ENCODE measurements at regions not wholly inside any gene's neighbourhood (a gene's known extent, or its start where the extent isn't known, plus 50 kb on each side); places are given as distances from the start of the nearest gene placed in this dataset.

- Histone ChIP-seq H3K4me2 (ENCODE audit: insufficient read depth, low read length) (no peak overlapping the region), H3K4me3 (ENCODE audit: insufficient read depth, low read length) (no peak overlapping the region), H4K20me1 (ENCODE audit: insufficient read depth, low read length) (no peaks in the 10 kb centered on the region), H3K4me1 (ENCODE audit: insufficient read depth, low read length) (peaks cover 40% of the 10 kb centered on the region), H3K27ac (ENCODE audit: low read depth, low read length) (peak overlapping the region; percentile 24), H3K79me2 (ENCODE audit: insufficient read depth, low read length) (no peaks in the 10 kb centered on the region), H2AFZ (ENCODE audit: low read length) (peak overlapping the region; percentile 6), H3K27me3 (ENCODE audit: insufficient read depth, low read length) (no peaks in the 10 kb centered on the region), H3K36me3 (ENCODE audit: insufficient read depth, low read length) (no peaks in the 10 kb centered on the region), H3K9me3 (ENCODE audit: low read depth, low read length) (no peaks in the 10 kb centered on the region)
- no peak for TF ChIP-seq CTCF (IDR thresholded peaks at IDR 0.05; ENCODE audit: extremely low read depth, low read depth, low read length)
- no peak for DNase-seq (ENCODE audit: insufficient read length, low spot score, missing footprints)
Observed at GRCh38 chr5:14041528-14042192, 97.2 kb upstream of the DNAH5 start.

GRCh38 chr5:14040542-14040941, 96.1 kb upstream of the DNAH5 start:
- H3K27ac ChIP-seq (ENCODE audit: low read depth, low read length), result no peak overlapping the region
- H3K4me1 ChIP-seq (ENCODE audit: insufficient read depth, low read length), result peaks cover 51% of the 10 kb centered on the region
- no peak overlapping the region for H2AFZ ChIP-seq (ENCODE audit: low read length)
- H3K4me2 ChIP-seq (ENCODE audit: insufficient read depth, low read length), result no peak overlapping the region
- no peak overlapping the region for H3K4me3 ChIP-seq (ENCODE audit: insufficient read depth, low read length)
- TF ChIP-seq CTCF (IDR thresholded peaks at IDR 0.05; ENCODE audit: extremely low read depth, low read depth, low read length), result no peak
- H4K20me1 ChIP-seq (ENCODE audit: insufficient read depth, low read length), result no peaks in the 10 kb centered on the region
- no peak for DNase-seq (ENCODE audit: insufficient read length, low spot score, missing footprints)
- no peaks in the 10 kb centered on the region for H3K9me3 ChIP-seq (ENCODE audit: low read depth, low read length)
- no peaks in the 10 kb centered on the region for H3K36me3 ChIP-seq (ENCODE audit: insufficient read depth, low read length)
- H3K27me3 ChIP-seq (ENCODE audit: insufficient read depth, low read length), result no peaks in the 10 kb centered on the region
- H3K79me2 ChIP-seq (ENCODE audit: insufficient read depth, low read length), result no peaks in the 10 kb centered on the region

- peak overlapping the region; percentile 53 for H3K4me2 ChIP-seq (ENCODE audit: insufficient read depth, low read length)
- no peak for TF ChIP-seq CTCF (IDR thresholded peaks at IDR 0.05; ENCODE audit: extremely low read depth, low read depth, low read length)
- no peaks in the 10 kb centered on the region for H3K27me3 ChIP-seq (ENCODE audit: insufficient read depth, low read length)
- H3K36me3 ChIP-seq (ENCODE audit: insufficient read depth, low read length), result no peaks in the 10 kb centered on the region
- H3K79me2 ChIP-seq (ENCODE audit: insufficient read depth, low read length), result no peaks in the 10 kb centered on the region
- H3K4me1 ChIP-seq (ENCODE audit: insufficient read depth, low read length), result peaks cover 61% of the 10 kb centered on the region
- no peaks in the 10 kb centered on the region for H3K9me3 ChIP-seq (ENCODE audit: low read depth, low read length)
- no peak overlapping the region for H3K4me3 ChIP-seq (ENCODE audit: insufficient read depth, low read length)
- no peak for DNase-seq (ENCODE audit: insufficient read length, low spot score, missing footprints)
- H2AFZ ChIP-seq (ENCODE audit: low read length), result no peak overlapping the region
- H3K27ac ChIP-seq (ENCODE audit: low read depth, low read length), result peak overlapping the region; percentile 94
- H4K20me1 ChIP-seq (ENCODE audit: insufficient read depth, low read length), result no peaks in the 10 kb centered on the region
Observed at GRCh38 chr5:14039576-14039975, 95.1 kb upstream of the DNAH5 start.

GRCh38 chr5:14039063-14039462, 94.6 kb upstream of the DNAH5 start:
- H3K4me2 ChIP-seq (ENCODE audit: insufficient read depth, low read length), result peak overlapping the region; percentile 53
- DNase-seq (ENCODE audit: insufficient read length, low spot score, missing footprints), result peak; percentile 85

More at GRCh38 chr5:14039063-14039462, 94.6 kb upstream of the DNAH5 start:
- Histone ChIP-seq H3K4me1 (ENCODE audit: insufficient read depth, low read length) (peaks cover 61% of the 10 kb centered on the region), H3K27ac (ENCODE audit: low read depth, low read length) (peak overlapping the region; percentile 94), H3K4me3 (ENCODE audit: insufficient read depth, low read length) (no peak overlapping the region), H3K79me2 (ENCODE audit: insufficient read depth, low read length) (no peaks in the 10 kb centered on the region), H4K20me1 (ENCODE audit: insufficient read depth, low read length) (no peaks in the 10 kb centered on the region), H3K36me3 (ENCODE audit: insufficient read depth, low read length) (no peaks in the 10 kb centered on the region), H3K9me3 (ENCODE audit: low read depth, low read length) (no peaks in the 10 kb centered on the region), H3K27me3 (ENCODE audit: insufficient read depth, low read length) (no peaks in the 10 kb centered on the region), H2AFZ (ENCODE audit: low read length) (no peak overlapping the region)
- TF ChIP-seq CTCF (IDR thresholded peaks at IDR 0.05; ENCODE audit: extremely low read depth, low read depth, low read length), result no peak
